ENCODE measurements at regions not wholly inside any gene's neighbourhood (a gene's known extent, or its start where the extent isn't known, plus 50 kb on each side); places are given as distances from the start of the nearest gene placed in this dataset.

DNA sequence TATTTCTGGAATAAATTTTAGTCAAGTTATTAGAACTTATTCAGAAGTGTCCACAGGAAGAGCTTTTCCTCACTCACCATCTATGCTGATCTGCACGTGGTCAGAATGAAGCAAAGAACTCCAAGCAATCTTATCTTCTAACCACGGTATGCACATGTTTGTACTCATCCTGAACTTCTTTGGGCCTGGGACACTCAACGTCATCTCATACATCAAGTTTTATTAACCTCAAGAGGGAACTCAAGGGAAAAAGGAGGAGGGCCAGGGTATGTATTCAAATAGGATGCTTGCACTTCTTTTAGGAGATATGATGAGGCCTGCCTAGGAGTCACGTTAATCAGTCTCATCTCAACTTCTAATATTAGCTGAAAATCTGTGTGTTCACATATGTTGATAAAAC lies 142.5 kb downstream of the C1orf94 start:
- TF ChIP-seq, protein P1, sequence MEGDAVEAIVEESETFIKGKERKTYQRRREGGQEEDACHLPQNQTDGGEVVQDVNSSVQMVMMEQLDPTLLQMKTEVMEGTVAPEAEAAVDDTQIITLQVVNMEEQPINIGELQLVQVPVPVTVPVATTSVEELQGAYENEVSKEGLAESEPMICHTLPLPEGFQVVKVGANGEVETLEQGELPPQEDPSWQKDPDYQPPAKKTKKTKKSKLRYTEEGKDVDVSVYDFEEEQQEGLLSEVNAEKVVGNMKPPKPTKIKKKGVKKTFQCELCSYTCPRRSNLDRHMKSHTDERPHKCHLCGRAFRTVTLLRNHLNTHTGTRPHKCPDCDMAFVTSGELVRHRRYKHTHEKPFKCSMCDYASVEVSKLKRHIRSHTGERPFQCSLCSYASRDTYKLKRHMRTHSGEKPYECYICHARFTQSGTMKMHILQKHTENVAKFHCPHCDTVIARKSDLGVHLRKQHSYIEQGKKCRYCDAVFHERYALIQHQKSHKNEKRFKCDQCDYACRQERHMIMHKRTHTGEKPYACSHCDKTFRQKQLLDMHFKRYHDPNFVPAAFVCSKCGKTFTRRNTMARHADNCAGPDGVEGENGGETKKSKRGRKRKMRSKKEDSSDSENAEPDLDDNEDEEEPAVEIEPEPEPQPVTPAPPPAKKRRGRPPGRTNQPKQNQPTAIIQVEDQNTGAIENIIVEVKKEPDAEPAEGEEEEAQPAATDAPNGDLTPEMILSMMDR (IDR thresholded peaks at IDR 0.05) = no peak
- TF ChIP-seq EZH2 (IDR thresholded peaks at IDR 0.05; ENCODE audit: borderline replicate concordance, insufficient read depth, low read depth, low read length, poor library complexity, severe bottlenecking) = no peak

All from B cell (primary cell).